HG03565 (cell line): ENCODE measurements at regions not wholly inside any gene's neighbourhood (a gene's known extent, or its start where the extent isn't known, plus 50 kb on each side); places are given as distances from the start of the nearest gene placed in this dataset.
"Not testable (repeated sequence)": the region's sequence is repeated elsewhere in the genome, so short reads cannot be mapped to it uniquely, and the experiment has no call there.

ENCODE experiments used
- ATAC-seq: cut with Tn5 transposase; IDR thresholded peaks from one replicate; pipeline ENCODE4 v1.9.1; 2021; ENCODE audit warnings: mild to moderate bottlenecking, moderate library complexity; ENCODE audit not compliant: unreplicated experiment

GRCh38 chr2:105504459-105504858 is 105.6 kb upstream of the FHL2 start:
- ATAC-seq, result no peak

DNA sequence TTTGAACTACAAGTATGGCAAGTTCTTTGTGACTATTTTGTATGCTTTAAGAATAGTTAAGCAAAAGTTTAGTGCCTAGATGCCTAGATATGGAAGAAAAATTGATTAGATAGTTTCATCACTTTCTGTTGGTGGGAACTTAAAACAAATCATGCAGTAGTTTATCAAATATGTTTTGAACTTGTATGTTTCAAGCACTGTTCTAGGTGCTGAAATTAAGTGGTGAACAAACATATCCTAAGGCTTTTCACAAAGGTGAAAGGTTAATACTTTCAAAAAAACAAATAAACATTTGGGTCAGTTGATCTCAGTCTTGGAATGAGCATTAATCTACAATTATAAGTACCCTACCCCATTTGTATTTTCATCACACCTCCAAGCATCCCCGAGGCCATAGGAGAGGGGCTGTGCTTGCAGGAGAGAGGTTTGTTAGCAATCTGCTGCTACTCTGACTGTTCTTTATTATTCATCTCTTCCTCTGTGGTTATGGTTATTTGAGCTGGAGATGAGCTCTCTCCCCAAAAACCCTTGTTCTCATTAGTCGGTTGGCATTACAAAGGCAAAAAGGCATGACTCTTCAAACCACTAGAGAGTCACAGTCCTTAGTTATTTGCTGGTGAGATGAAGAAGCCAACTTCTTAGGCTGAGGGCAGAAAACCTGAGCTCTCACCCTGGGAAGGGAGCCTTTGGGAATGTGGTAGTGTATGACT is 103.9 kb upstream of the FHL2 start:
- ATAC-seq, result no peak

GRCh38 chr2:105498281-105498846 is 99.5 kb upstream of the FHL2 start:
- no peak for ATAC-seq

DNA sequence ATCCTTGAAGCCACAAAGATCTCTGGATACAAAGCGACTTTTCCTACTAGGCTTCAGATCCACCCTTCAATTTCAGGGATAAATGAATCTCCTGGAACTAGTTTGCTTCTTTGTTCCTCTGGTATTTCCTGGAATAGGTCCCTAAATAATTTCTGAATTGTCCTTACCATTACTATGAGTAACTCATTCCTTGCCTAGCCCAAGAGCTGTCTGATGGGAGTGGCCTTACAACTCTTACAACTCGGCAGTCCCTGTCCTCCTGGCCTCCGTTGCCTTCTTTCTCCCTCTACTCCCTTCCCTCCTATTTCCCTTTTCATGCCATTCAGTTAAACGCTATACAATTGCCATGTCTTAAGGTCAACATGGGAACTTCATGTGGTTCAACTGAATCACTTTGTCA is 98.2 kb upstream of the FHL2 start:
- no peak for ATAC-seq

- ATAC-seq, result no peak
These were observed 97.4 kb upstream of the FHL2 start for GRCh38 chr2:105496271-105496670.

GRCh38 chr2:105494683-105495425 is 96.0 kb upstream of the FHL2 start:
- no peak for ATAC-seq

DNA sequence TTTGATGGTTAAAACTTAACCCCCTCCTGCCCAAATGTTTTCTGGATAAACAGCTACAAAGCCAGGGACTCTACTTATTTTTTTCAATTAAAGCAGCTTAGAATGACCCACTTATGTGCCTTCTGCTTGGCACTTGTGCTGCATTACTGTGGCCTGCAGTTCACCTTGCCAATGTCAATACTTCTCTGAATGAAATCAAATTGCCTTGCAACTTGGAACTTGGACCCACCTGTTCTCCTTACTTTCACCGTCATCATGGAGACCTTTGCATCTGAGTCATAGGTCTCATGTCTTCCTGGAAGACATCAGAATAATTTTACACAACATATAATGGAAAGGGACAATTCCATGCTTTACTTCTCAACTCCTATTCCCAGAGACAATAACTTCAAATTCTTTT is 92.1 kb upstream of the FHL2 start:
- no peak for ATAC-seq

DNA sequence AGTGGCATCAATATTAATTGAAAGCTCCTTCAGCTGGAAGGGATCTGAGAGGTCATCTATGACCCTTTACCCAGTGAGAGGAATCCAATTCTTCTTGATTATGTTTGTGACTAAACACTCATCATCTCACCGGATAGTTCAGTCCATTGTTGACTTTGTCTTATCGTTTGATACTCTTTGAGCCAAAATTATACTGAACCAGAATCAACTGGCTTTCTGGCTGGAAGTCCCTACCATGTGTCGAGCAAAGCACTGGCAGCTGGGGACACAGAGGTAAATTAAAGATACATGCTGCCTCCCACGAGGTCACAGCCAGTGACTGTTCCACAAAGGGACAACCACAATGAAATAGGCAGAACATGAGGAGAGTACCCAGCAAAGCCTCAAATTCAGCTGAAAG is 91.4 kb upstream of the FHL2 start:
- ATAC-seq, result no peak

DNA sequence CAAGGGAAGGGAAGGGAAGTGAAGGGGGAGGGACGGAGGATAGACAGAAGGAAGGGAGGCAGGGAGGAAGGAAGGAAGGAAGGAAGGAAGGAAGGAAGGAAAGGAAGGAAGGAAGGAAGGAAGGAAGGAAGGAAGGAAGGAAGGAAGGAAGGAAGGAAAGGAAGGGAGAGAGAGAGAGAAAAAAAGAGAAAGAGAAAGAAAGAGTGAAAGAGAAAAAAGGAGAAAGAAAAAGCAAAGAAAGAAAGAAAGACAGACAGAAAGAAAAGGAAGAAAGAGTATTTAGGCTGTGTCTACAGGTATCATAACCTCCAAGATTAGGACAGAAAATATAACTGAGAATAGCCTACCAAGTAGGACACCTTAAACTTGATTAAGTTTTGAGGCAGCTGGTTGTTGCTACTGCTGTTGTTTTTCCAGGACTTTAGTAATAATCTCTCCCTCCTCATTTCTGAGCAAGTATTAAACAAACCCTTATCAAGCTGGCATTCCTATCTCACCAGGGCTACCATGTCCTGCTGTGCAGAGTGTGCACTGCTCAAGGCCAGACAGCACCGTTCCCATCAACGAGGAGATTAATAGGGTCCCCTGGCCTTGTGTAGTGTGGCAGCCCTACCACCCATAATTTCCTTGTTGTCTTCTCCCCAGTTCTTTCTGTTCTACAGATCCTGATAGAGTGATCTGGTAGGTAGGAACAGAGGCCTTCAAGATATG is 90.5 kb upstream of the FHL2 start:
- ATAC-seq, result no peak

GRCh38 chr2:105488285-105488684 is 89.4 kb upstream of the FHL2 start:
- no peak for ATAC-seq

- ATAC-seq, result no peak
These were observed 88.6 kb upstream of the FHL2 start for GRCh38 chr2:105487142-105488069.

- no peak for ATAC-seq
These were observed 87.9 kb upstream of the FHL2 start for GRCh38 chr2:105486762-105487141.

- ATAC-seq, result no peak
These were observed 79.8 kb upstream of the FHL2 start for GRCh38 chr2:105478670-105479069.

GRCh38 chr2:105477050-105477620 is 78.3 kb upstream of the FHL2 start:
- ATAC-seq, result not testable (repeated sequence)

GRCh38 chr2:105473011-105473410 is 74.2 kb upstream of the FHL2 start:
- ATAC-seq, result no peak

- no peak for ATAC-seq
These were observed 72.1 kb upstream of the FHL2 start for GRCh38 chr2:105470979-105471378.

DNA sequence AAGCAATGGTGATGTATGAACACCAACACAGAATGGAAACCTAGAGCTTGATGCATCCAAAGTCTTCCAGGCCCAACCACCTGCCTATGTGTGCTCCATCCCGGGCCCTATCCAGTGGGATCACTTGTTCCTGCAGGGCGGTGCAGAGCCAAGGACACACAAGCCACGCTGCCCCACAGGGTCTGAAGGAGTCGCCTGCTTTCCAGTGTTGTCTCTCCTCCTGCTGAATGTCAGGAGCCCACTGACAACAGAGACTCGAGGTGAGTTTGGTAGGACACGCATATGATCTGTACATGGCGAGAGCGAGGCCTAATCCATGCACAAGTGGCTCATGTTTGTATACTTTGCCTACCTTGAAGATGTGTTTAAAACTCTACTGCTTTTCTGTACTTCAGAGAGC is 70.9 kb upstream of the FHL2 start:
- no peak for ATAC-seq

- ATAC-seq, result no peak
These were observed 69.8 kb upstream of the FHL2 start for GRCh38 chr2:105468582-105469042.

DNA sequence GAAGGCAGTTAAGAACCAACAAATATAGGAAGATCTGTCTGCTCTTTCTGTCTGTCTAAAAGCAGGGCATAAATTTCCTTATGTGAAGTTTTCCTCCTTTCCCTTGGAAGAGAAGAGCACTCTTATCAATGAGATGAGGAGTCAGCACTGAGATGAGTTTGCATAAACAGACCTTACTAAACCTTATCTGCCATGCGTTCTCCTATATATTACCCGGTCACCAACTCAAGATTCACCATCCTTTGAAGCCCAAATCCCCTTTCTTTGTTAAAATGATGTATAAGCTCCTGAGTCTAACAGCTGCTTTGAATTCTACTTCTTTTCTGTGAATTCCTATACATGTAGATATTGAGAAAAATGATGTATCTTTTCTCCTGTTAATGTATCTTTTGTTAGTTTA is 65.5 kb upstream of the FHL2 start:
- ATAC-seq, result no peak

- no peak for ATAC-seq
These were observed 61.3 kb upstream of the FHL2 start for GRCh38 chr2:105460048-105460732.
